NCI-H774 (cell line): ENCODE measurements at regions not wholly inside any gene's neighbourhood (a gene's known extent, or its start where the extent isn't known, plus 50 kb on each side); places are given as distances from the start of the nearest gene placed in this dataset.

Experiments
- DNase-seq: peaks from one replicate; lab custom pipeline; 2025; lab: John Stamatoyannopoulos, UW

- DNase-seq, result no peak
Observed at GRCh38 chr18:70503060-70503459, 214.2 kb downstream of the SOCS6 start.

- no peak for DNase-seq
Observed at GRCh38 chr18:70501358-70501757, 212.5 kb downstream of the SOCS6 start.

- DNase-seq, result no peak
Observed at GRCh38 chr18:70500748-70501147, 211.9 kb downstream of the SOCS6 start.

GRCh38 chr18:70499218-70499691 lies 210.4 kb downstream of the SOCS6 start:
- DNase-seq, result no peak

- no peak for DNase-seq
Observed at GRCh38 chr18:70496353-70497294, 207.8 kb downstream of the SOCS6 start.

- no peak for DNase-seq
Observed at GRCh38 chr18:70494524-70494923, 205.7 kb downstream of the SOCS6 start.

GRCh38 chr18:70493461-70493860 lies 204.6 kb downstream of the SOCS6 start:
- DNase-seq, result no peak

- no peak for DNase-seq
Observed at GRCh38 chr18:70491734-70492348, 203.0 kb downstream of the SOCS6 start.

- DNase-seq, result peak; percentile 37
Observed at GRCh38 chr18:70489986-70490933, 201.4 kb downstream of the SOCS6 start.

GRCh38 chr18:70489571-70489970 lies 200.7 kb downstream of the SOCS6 start:
- no peak for DNase-seq

- DNase-seq, result no peak
Observed at GRCh38 chr18:70469916-70470315, 181.1 kb downstream of the SOCS6 start.

GRCh38 chr18:70468861-70469547 lies 180.2 kb downstream of the SOCS6 start:
- DNase-seq, result no peak

- peak; percentile 64 for DNase-seq
Observed at GRCh38 chr18:70464343-70465114, 175.7 kb downstream of the SOCS6 start.

GRCh38 chr18:70463085-70463484 lies 174.2 kb downstream of the SOCS6 start:
- no peak for DNase-seq

GRCh38 chr18:70462078-70462439 lies 173.2 kb downstream of the SOCS6 start:
- DNase-seq, result no peak

GRCh38 chr18:70461323-70462077 lies 172.7 kb downstream of the SOCS6 start:
- no peak for DNase-seq

GRCh38 chr18:70459731-70460130 lies 170.9 kb downstream of the SOCS6 start:
- DNase-seq, result no peak

GRCh38 chr18:70459251-70459650 lies 170.4 kb downstream of the SOCS6 start:
- no peak for DNase-seq

GRCh38 chr18:70457788-70458187 lies 168.9 kb downstream of the SOCS6 start:
- no peak for DNase-seq

GRCh38 chr18:70457223-70457622 lies 168.4 kb downstream of the SOCS6 start:
- DNase-seq, result no peak
